C4-2B (cell line): ENCODE measurements at regions not wholly inside any gene's neighbourhood (a gene's known extent, or its start where the extent isn't known, plus 50 kb on each side); places are given as distances from the start of the nearest gene placed in this dataset.

Source experiments
- H3K27ac ChIP-seq: fragments of 450-650 bp; 2 replicates; pipeline ENCODE4 v1.5.1; 2017
- ZFX ChIP-seq: fragments of 450-650 bp; IDR thresholded peaks from 2 replicates; pipeline ENCODE4 v1.6.1; 2017
- TF ChIP-seq, protein P1 (sequence below): fragments of 450-650 bp; conservative IDR thresholded peaks from 2 replicates; pipeline ENCODE4 v1.5.1; 2017; ENCODE audit warnings: mild to moderate bottlenecking

DNA sequence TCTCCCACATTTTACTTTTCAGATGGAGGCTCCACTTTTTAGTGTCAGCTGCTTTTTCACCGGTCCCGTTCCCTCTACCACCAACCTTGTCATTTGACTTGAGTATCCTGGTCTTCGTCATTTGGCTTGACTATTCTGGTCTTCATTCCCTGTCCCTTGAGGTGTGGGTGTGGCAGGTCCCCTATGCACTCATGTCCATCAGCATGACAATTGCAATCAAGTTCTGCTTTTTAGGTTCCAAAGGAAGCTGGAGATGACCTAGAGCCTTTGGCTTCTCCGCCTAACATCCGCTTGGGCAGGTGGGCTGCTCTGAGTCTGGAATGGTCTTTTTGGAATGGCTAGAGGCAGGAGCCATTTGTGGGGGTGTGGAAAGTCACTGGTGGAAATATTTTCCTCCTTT lies 99.8 kb upstream of the MLN start:
- no peak for TF ChIP-seq ZFX
- TF ChIP-seq, protein P1, sequence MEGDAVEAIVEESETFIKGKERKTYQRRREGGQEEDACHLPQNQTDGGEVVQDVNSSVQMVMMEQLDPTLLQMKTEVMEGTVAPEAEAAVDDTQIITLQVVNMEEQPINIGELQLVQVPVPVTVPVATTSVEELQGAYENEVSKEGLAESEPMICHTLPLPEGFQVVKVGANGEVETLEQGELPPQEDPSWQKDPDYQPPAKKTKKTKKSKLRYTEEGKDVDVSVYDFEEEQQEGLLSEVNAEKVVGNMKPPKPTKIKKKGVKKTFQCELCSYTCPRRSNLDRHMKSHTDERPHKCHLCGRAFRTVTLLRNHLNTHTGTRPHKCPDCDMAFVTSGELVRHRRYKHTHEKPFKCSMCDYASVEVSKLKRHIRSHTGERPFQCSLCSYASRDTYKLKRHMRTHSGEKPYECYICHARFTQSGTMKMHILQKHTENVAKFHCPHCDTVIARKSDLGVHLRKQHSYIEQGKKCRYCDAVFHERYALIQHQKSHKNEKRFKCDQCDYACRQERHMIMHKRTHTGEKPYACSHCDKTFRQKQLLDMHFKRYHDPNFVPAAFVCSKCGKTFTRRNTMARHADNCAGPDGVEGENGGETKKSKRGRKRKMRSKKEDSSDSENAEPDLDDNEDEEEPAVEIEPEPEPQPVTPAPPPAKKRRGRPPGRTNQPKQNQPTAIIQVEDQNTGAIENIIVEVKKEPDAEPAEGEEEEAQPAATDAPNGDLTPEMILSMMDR, result no peak
- no peak overlapping the region for H3K27ac ChIP-seq

DNA sequence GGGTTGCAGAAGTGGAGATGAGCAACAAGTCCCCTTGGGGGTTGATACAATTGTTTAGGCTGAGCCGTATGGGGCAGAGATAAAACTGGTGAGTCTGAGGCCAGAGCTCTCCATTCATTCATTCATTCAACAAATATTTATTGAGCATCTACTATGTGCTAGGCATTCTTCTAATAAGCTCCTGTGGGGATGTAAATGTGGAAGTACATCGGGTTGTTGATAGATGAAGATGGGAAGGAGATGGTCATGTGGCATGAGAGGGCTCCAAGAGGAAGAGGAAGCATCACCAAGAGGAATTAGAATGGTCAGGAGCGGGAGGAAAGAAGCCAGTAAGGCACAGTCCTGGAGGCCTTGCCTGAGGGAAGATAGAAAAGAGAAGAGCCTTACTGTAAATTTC lies 98.7 kb upstream of the MLN start:
- TF ChIP-seq, protein P1, result no peak
- TF ChIP-seq ZFX, result no peak
- no peak overlapping the region for H3K27ac ChIP-seq

DNA sequence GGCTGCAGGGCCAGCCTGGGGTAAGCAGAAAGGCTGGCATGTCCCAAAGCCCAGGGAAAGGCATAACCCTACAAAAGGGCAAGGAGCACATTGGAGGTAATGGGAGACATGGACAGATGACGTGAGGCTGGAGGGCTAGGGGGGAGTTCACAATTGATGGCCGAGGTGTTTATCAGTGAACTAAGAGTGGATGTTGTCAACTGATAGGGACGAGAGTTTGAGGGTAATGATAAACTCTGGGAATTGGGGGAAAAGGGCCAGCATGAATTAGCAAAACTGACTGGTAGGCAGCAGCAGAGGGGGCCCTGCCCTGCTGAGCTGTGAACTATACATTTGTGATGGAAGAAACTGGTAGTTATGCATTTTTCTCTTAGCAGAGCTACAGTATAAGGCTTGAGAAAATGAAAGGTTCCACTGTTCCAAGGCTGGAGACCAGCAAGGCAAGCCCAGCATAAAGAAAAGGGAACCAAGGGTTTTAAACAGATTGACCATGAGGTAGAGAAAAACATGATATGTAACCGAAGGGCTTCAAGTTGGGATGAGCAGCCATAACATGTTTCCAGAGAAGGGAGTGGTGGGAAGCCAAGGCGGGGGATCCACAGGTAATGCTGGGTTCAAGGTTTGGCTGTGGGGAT lies 98.1 kb upstream of the MLN start:
- no peak overlapping the region for H3K27ac ChIP-seq
- TF ChIP-seq ZFX, result no peak
- TF ChIP-seq, protein P1, result no peak

DNA sequence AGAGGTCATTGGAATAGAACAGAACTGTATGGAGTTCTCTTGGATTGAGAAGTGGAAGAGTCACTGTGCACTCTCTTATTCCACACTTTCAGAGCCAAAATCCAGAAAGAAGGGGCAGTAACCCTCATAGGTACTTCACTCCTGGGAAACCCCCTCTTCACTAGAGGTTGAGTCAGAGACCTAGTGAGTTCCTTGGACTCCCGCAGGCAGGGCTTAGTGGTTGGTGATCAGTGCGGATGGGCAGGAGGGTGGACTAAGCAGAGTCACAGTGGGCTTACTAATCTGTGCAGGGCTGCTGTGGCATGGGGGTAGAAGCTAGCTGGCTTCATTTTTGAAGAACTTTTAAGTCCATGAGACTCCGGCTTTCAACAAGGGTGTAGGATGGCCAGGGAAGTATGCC lies 95.0 kb upstream of the MLN start:
- no peak for TF ChIP-seq ZFX
- TF ChIP-seq, protein P1, result no peak
- H3K27ac ChIP-seq, result no peak overlapping the region

DNA sequence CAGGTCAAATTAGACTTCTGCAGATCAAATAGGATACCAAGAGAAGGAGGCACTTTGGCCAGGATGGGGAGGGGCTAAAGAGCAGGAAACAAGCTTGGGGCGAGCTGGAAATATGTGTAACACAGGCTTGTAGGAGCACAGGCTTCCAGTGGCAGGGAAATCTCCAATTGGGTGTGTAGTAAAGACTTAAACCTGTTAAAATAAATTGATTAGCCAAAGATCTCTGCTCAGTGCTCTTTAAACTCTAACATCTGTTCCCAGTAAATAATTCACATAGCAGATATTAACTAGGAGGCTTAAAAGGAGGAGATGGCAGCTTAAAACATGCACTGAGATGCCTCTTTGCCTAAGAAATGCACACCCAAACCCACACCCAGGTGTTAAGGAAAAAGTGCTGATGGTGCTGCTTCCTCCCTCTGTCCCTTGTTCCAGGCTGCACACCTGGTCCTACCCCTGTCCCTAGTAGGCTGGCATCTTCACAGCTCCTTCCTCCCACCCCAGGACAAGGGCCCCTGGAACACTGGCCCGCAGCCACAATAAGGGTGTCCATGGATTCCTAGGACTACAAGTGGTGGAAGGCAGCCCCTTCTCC lies 93.5 kb upstream of the MLN start:
- H3K27ac ChIP-seq, result no peak overlapping the region
- TF ChIP-seq, protein P1, result no peak
- TF ChIP-seq ZFX, result no peak

DNA sequence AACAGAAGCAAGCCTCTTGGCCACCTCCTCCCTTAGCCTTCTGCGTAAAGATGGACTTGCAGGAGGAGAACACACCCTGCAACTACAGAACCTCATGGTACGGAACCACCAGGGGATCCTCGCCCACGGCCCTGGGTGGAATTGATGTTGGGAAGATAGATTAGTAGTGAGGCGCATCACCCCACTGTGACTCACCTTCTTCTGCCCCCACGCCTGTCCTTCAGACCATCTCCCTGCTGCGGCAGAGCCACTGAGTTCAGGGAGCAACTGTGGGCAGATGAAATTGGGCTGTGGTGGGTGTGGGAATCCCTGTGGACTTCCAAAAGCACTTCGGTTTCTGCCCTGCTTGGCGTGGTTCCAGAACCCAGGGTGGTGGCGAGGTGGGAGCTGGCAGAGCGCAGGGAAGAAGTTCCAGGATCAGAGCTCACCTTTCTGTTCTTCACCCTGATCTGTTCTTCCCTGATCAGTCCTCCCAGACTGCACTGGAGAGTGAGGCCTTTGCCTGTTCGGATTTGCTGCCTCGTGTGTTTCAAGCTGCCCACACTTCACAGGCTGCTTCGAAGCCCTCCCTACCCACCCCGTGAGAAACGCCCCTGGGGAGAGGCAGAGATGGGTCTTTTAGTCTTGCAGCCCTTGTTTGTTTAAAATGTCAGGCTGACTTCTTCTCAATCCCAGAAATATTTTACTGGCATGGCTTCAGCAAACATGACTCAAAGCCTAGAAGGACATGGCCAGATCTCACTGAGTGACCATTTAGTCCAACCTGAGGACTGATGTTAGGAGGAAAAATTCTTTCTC lies 92.8 kb upstream of the MLN start:
- TF ChIP-seq, protein P1, result no peak
- TF ChIP-seq ZFX, result no peak
- H3K27ac ChIP-seq, result no peak overlapping the region

DNA sequence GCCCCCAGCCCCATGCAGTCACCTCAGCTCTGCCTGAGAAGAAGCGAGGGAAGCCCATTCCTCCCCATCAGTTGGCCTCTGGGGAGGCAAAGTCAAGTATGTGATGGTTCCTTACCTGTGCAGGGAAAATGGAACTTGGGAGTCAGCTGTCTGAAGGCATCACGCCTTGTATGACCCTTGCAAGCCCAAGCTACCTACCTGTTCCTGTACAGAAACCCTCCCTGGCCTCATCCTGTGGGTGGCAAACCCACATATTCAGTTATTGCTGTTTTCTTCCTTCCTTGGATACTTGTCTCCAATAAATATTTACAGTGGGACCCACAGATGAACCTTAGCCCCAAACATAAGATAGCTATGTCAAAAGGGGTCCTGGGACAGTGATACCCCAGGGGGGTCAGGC lies 92.2 kb upstream of the MLN start:
- TF ChIP-seq, protein P1, result no peak
- TF ChIP-seq ZFX, result no peak

More for the DNA sequence above, 92.2 kb upstream of the MLN start:
- no peak overlapping the region for H3K27ac ChIP-seq
